Osteoblast (primary cell): ENCODE measurements at regions not wholly inside any gene's neighbourhood (a gene's known extent, or its start where the extent isn't known, plus 50 kb on each side); places are given as distances from the start of the nearest gene placed in this dataset.

Source experiments
- DNase-seq: peaks from one replicate; pipeline ENCODE4 v3.0.0; 2011; ENCODE audit warnings: low spot score, mixed read lengths; ENCODE audit not compliant: insufficient read length; ENCODE audit errors: missing footprints
- H2AFZ ChIP-seq: 2 replicates; pipeline ENCODE4 v1.6.0; 2011; ENCODE audit warnings: mild to moderate bottlenecking, low read length
- H3K27ac ChIP-seq: 2 replicates; pipeline ENCODE4 v1.5.1; 2011; ENCODE audit warnings: mild to moderate bottlenecking, low read depth, low read length, moderate library complexity
- H3K27me3 ChIP-seq: 2 replicates; pipeline ENCODE4 v1.6.0; 2012; ENCODE audit warnings: mild to moderate bottlenecking, control low read depth, inconsistent platforms, low read length, moderate library complexity; ENCODE audit not compliant: insufficient read depth
- H3K36me3 ChIP-seq: 2 replicates; pipeline ENCODE4 v1.5.1; 2011; ENCODE audit warnings: mild to moderate bottlenecking, low read length, control low read depth, moderate library complexity; ENCODE audit not compliant: insufficient read depth
- H3K4me1 ChIP-seq: 2 replicates; pipeline ENCODE4 v1.5.1; 2011; ENCODE audit warnings: mild to moderate bottlenecking, low read length, control low read depth, moderate library complexity; ENCODE audit not compliant: insufficient read depth
- H3K4me2 ChIP-seq: 2 replicates; pipeline ENCODE4 v1.6.0; 2011; ENCODE audit warnings: mild to moderate bottlenecking, low read length; ENCODE audit not compliant: insufficient read depth
- H3K4me3 ChIP-seq: fragments of 200-600 bp; sonication (generic); 3 replicates; pipeline ENCODE4 v1.5.1; 2012; ENCODE audit warnings: mild to moderate bottlenecking, low read length, inconsistent platforms; ENCODE audit not compliant: insufficient read depth
- H3K79me2 ChIP-seq: 2 replicates; pipeline ENCODE4 v1.6.0; 2012; ENCODE audit warnings: mild to moderate bottlenecking, low read length, control low read depth, inconsistent platforms; ENCODE audit not compliant: insufficient read depth
- H3K9me3 ChIP-seq: 2 replicates; pipeline ENCODE4 v1.5.1; 2011; ENCODE audit warnings: low read depth, low read length, control low read depth
- H4K20me1 ChIP-seq: 2 replicates; pipeline ENCODE4 v1.6.0; 2012; ENCODE audit warnings: mild to moderate bottlenecking, low read length, control low read depth; ENCODE audit not compliant: insufficient read depth
- CTCF ChIP-seq: IDR thresholded peaks from 2 replicates; pipeline ENCODE4 v1.5.1; 2011; ENCODE audit warnings: mild to moderate bottlenecking, low read depth, low read length, moderate library complexity; ENCODE audit errors: extremely low read depth

DNA sequence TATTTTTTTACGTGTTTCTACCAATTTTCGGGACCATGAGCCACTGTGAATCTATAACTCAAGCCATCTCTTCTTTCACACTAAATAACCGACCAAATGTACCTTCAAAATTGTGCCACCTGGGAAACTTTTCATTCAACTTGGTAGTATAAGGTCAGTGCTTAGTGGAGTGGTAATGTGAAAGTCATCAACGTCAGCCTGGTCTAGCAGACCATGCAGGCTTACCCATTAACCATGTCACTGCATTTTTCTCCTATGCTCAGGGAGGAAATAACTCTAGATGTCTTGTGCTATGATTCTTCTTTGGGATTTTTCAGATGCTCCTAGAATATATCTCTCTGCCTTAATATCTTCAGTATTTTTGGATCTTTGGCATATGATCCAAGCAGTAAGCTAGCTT lies 1075.4 kb upstream of the POT1 start:
- H4K20me1 ChIP-seq, result no peaks in the 10 kb centered on the region
- no peak overlapping the region for H3K27ac ChIP-seq
- DNase-seq, result no peak
- no peaks in the 10 kb centered on the region for H3K4me1 ChIP-seq
- no peaks in the 10 kb centered on the region for H3K27me3 ChIP-seq
- H3K36me3 ChIP-seq, result no peaks in the 10 kb centered on the region
- no peak overlapping the region for H3K4me3 ChIP-seq
- H3K9me3 ChIP-seq, result peaks cover 3% of the 10 kb centered on the region
- no peak for TF ChIP-seq CTCF
- no peak overlapping the region for H2AFZ ChIP-seq
- no peaks in the 10 kb centered on the region for H3K79me2 ChIP-seq
- no peak overlapping the region for H3K4me2 ChIP-seq

- DNase-seq, result no peak
- Histone ChIP-seq H3K4me3 (no peak overlapping the region), H3K4me2 (no peak overlapping the region), H3K36me3 (no peaks in the 10 kb centered on the region), H3K27me3 (no peaks in the 10 kb centered on the region), H3K9me3 (peaks cover 3% of the 10 kb centered on the region), H4K20me1 (no peaks in the 10 kb centered on the region), H2AFZ (no peak overlapping the region), H3K79me2 (no peaks in the 10 kb centered on the region), H3K4me1 (no peaks in the 10 kb centered on the region), H3K27ac (no peak overlapping the region)
- TF ChIP-seq CTCF, result no peak
Measured at GRCh38 chr7:126001349-126001748, 1071.7 kb upstream of the POT1 start.

DNA sequence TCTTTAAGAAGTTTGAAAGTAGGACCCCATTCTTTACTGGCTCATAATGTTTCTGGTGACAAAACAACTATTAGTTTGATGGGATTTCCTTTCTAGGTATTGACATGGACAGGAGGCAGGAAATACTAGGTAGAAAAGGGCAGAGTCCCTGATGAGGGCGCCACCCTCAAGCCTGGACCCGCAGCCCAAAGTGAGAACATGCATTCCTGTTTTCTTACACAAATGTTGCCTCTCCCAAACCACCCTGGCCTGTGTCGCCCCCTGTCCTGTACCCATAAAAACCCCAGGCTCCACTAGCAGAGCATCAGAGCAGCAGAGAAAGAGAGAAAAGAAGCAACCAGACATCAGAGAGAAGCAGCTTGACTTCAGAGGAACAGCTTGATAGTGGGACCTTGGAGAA lies 1055.2 kb upstream of the POT1 start:
- no peak overlapping the region for H3K4me3 ChIP-seq
- no peak overlapping the region for H3K27ac ChIP-seq
- no peak overlapping the region for H2AFZ ChIP-seq
- no peak for DNase-seq
- no peaks in the 10 kb centered on the region for H3K9me3 ChIP-seq
- H3K4me2 ChIP-seq, result no peak overlapping the region
- no peaks in the 10 kb centered on the region for H3K36me3 ChIP-seq
- no peak for TF ChIP-seq CTCF
- no peaks in the 10 kb centered on the region for H3K79me2 ChIP-seq
- H3K27me3 ChIP-seq, result no peaks in the 10 kb centered on the region
- H3K4me1 ChIP-seq, result no peaks in the 10 kb centered on the region
- H4K20me1 ChIP-seq, result no peaks in the 10 kb centered on the region

DNA sequence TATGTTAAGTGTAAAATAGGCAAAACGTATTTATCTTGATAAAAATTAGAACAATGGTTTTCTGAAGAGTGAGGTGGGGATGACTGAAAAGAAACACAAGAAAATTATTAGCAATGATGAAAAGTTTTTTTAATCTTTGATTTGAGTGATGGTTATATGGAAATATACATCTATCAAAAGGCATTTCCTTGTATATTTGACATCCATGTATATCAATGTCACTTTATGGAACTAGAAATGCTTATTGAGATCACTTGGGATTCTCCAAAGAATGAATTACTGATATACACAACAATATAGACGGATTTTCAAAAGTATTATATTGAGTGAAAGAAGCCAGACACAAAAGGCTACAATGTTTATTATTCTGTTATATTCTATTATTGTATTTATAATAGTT lies 1042.0 kb upstream of the POT1 start:
- Histone ChIP-seq H4K20me1 (no peaks in the 10 kb centered on the region), H3K4me2 (no peak overlapping the region), H2AFZ (no peak overlapping the region), H3K27me3 (no peaks in the 10 kb centered on the region), H3K9me3 (no peaks in the 10 kb centered on the region), H3K4me1 (no peaks in the 10 kb centered on the region), H3K4me3 (no peak overlapping the region), H3K27ac (no peak overlapping the region), H3K79me2 (no peaks in the 10 kb centered on the region), H3K36me3 (no peaks in the 10 kb centered on the region)
- DNase-seq, result no peak
- no peak for TF ChIP-seq CTCF
